ENCODE measurements at regions not wholly inside any gene's neighbourhood (a gene's known extent, or its start where the extent isn't known, plus 50 kb on each side); places are given as distances from the start of the nearest gene placed in this dataset.

- DNase-seq: no peak
Observed at GRCh38 chr16:79728048-79728922, 127.7 kb upstream of the MAF start.

- DNase-seq: no peak
Observed at GRCh38 chr16:79726902-79727301, 126.4 kb upstream of the MAF start.

GRCh38 chr16:79725051-79725450, 124.5 kb upstream of the MAF start:
- DNase-seq: no peak

GRCh38 chr16:79723583-79724168, 123.1 kb upstream of the MAF start:
- no peak for DNase-seq

GRCh38 chr16:79721270-79721669, 120.7 kb upstream of the MAF start:
- DNase-seq: no peak

- DNase-seq: no peak
Observed at GRCh38 chr16:79717333-79718137, 117.0 kb upstream of the MAF start.

GRCh38 chr16:79716645-79717332, 116.3 kb upstream of the MAF start:
- DNase-seq: no peak

- no peak for DNase-seq
Observed at GRCh38 chr16:79715061-79715460, 114.5 kb upstream of the MAF start.

GRCh38 chr16:79714440-79714839, 113.9 kb upstream of the MAF start:
- no peak for DNase-seq

- peak; percentile 23 for DNase-seq
Observed at GRCh38 chr16:79713609-79714309, 113.2 kb upstream of the MAF start.

- no peak for DNase-seq
Observed at GRCh38 chr16:79712276-79712675, 111.7 kb upstream of the MAF start.

- DNase-seq: no peak
Observed at GRCh38 chr16:79707876-79708275, 107.3 kb upstream of the MAF start.

GRCh38 chr16:79703066-79703465, 102.5 kb upstream of the MAF start:
- DNase-seq: no peak

GRCh38 chr16:79698341-79698753, 97.8 kb upstream of the MAF start:
- no peak for DNase-seq

GRCh38 chr16:79697562-79698112, 97.1 kb upstream of the MAF start:
- no peak for DNase-seq

- DNase-seq: no peak
Observed at GRCh38 chr16:79691007-79691406, 90.5 kb upstream of the MAF start.

- DNase-seq: no peak
Observed at GRCh38 chr16:79690159-79690558, 89.6 kb upstream of the MAF start.

- DNase-seq: no peak
Observed at GRCh38 chr16:79687249-79688130, 87.0 kb upstream of the MAF start.

GRCh38 chr16:79685871-79686270, 85.3 kb upstream of the MAF start:
- DNase-seq: no peak

GRCh38 chr16:79679334-79679733, 78.8 kb upstream of the MAF start:
- DNase-seq: no peak

All from stimulated activated CD8-positive, alpha-beta memory T cell treated with anti-CD3 and anti-CD28 coated beads, Interleukin-4, amount 100 ng/mL, for 48 hours (primary cell).